ENCODE measurements at regions not wholly inside any gene's neighbourhood (a gene's known extent, or its start where the extent isn't known, plus 50 kb on each side); places are given as distances from the start of the nearest gene placed in this dataset.

DNA sequence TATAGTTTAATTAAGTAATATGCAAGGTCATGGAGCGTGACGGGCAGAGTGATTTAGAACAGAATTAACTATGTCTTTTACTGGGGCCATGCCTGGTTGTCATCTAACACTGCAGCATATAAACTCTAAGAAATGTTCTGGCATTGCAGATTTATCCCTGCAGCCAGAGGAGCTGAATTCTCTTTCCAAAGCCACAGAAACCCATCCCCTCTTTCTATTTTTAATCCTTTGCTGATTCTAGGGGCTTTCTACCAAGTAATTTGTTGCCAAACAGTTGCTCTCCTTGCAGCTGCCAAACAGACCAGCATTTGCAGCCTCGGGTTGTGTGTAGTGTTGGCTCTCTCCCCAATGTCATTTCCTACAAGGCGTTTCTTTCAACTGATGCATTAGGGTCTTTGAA lies 243.2 kb upstream of the MON1B start:
- H3K9me3 ChIP-seq (ENCODE audit: insufficient read depth, low read depth, low read length), result 0 out of 2 replicates have a peak, but pooled peaks cover 4% of the 10 kb centered on the region
- H3K9ac ChIP-seq (ENCODE audit: low read depth, low read length, poor library complexity, severe bottlenecking), result no peak overlapping the region
- H3K9me2 ChIP-seq (replicated peaks; ENCODE audit: low read depth, low read length), result no peaks in the 10 kb centered on the region; the same call in 1 of the 2 replicates

DNA sequence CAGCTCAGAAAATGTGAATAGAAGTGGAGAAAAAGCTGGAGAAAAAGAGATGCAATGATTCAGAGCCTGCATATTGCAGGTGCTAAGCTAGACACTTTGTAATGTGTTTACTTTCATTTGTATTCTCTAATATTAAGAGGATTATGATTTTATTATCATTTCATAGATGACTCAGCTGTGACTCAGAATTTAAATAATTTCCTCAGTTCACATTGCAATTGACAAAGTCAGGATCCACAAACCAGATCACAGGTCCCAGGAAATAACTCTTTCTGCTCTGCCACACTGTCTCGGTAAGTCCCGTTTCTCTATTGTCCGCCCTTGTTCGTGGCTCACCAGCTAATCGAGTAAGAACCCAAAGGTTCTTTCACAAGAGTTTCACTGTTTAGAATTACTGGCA lies 235.4 kb upstream of the MON1B start:
- Histone ChIP-seq H3K9me3 (ENCODE audit: insufficient read depth, low read depth, low read length) (no peaks in the 10 kb centered on the region; the same call in 1 of the 2 replicates), H3K4me3 (ENCODE audit: low read length, poor library complexity, severe bottlenecking) (no peak overlapping the region), H2AFZ (ENCODE audit: low read length) (no peak overlapping the region), H3K79me2 (ENCODE audit: insufficient read depth, low read length) (no peaks in the 10 kb centered on the region), H3K9me2 (replicated peaks; ENCODE audit: low read depth, low read length) (no peaks in the 10 kb centered on the region), H3F3A (ENCODE audit: low read depth) (no peaks in the 10 kb centered on the region), H3K4me2 (ENCODE audit: low read depth, low read length, poor library complexity, severe bottlenecking) (no peak overlapping the region), H3K9ac (ENCODE audit: low read depth, low read length, poor library complexity, severe bottlenecking) (no peak overlapping the region), H3K27me3 (ENCODE audit: insufficient read depth, low read length, poor library complexity, severe bottlenecking) (no peaks in the 10 kb centered on the region), H4K20me1 (ENCODE audit: insufficient read depth, low read length, poor library complexity, severe bottlenecking) (no peaks in the 10 kb centered on the region), H3K4me1 (ENCODE audit: insufficient read depth, low read length, poor library complexity, severe bottlenecking) (no peaks in the 10 kb centered on the region), H3K36me3 (ENCODE audit: insufficient read depth, low read length) (no peaks in the 10 kb centered on the region)
- TF ChIP-seq, protein P1, sequence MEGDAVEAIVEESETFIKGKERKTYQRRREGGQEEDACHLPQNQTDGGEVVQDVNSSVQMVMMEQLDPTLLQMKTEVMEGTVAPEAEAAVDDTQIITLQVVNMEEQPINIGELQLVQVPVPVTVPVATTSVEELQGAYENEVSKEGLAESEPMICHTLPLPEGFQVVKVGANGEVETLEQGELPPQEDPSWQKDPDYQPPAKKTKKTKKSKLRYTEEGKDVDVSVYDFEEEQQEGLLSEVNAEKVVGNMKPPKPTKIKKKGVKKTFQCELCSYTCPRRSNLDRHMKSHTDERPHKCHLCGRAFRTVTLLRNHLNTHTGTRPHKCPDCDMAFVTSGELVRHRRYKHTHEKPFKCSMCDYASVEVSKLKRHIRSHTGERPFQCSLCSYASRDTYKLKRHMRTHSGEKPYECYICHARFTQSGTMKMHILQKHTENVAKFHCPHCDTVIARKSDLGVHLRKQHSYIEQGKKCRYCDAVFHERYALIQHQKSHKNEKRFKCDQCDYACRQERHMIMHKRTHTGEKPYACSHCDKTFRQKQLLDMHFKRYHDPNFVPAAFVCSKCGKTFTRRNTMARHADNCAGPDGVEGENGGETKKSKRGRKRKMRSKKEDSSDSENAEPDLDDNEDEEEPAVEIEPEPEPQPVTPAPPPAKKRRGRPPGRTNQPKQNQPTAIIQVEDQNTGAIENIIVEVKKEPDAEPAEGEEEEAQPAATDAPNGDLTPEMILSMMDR (conservative IDR thresholded peaks at IDR 0.05; ENCODE audit: low read length), result no peak
- TF ChIP-seq EZH2phosphoT487 (IDR thresholded peaks at IDR 0.05; ENCODE audit: borderline replicate concordance), result no peak

More for the DNA sequence above, 243.2 kb upstream of the MON1B start:
- Histone ChIP-seq H3F3A (ENCODE audit: low read depth) (no peaks in the 10 kb centered on the region), H3K79me2 (ENCODE audit: insufficient read depth, low read length) (no peaks in the 10 kb centered on the region), H2AFZ (ENCODE audit: low read length) (no peak overlapping the region), H3K4me1 (ENCODE audit: insufficient read depth, low read length, poor library complexity, severe bottlenecking) (no peaks in the 10 kb centered on the region), H4K20me1 (ENCODE audit: insufficient read depth, low read length, poor library complexity, severe bottlenecking) (no peaks in the 10 kb centered on the region), H3K4me2 (ENCODE audit: low read depth, low read length, poor library complexity, severe bottlenecking) (no peak overlapping the region), H3K4me3 (ENCODE audit: low read length, poor library complexity, severe bottlenecking) (no peak overlapping the region), H3K27me3 (ENCODE audit: insufficient read depth, low read length, poor library complexity, severe bottlenecking) (no peaks in the 10 kb centered on the region), H3K36me3 (ENCODE audit: insufficient read depth, low read length) (no peaks in the 10 kb centered on the region)
- TF ChIP-seq, protein P1 (conservative IDR thresholded peaks at IDR 0.05; ENCODE audit: low read length), result no peak
- no peak for TF ChIP-seq EZH2phosphoT487 (IDR thresholded peaks at IDR 0.05; ENCODE audit: borderline replicate concordance)

DNA sequence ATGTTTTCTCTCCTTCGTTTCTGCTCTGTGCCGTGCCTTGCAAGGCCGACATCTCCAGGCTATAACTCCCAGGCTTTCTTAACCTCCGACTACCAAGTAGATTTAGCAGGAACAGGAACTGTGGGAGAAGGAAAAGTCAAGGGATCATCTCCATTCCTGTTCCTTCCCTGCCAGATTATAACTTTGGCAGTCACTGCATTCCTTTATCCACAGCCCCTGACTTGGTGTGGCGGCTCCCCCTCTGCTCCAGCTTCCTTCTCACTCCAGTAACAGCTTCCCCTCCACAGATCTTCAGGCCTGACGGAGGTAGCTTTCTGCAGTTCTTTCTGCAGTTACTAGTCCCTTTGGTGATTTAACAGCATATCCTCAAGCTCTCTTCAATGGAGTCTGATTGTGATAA lies 234.6 kb upstream of the MON1B start:
- H3K4me3 ChIP-seq (ENCODE audit: low read length, poor library complexity, severe bottlenecking), result no peak overlapping the region

More for the DNA sequence above, 234.6 kb upstream of the MON1B start:
- Histone ChIP-seq H4K20me1 (ENCODE audit: insufficient read depth, low read length, poor library complexity, severe bottlenecking) (no peaks in the 10 kb centered on the region), H3F3A (ENCODE audit: low read depth) (no peaks in the 10 kb centered on the region), H3K27me3 (ENCODE audit: insufficient read depth, low read length, poor library complexity, severe bottlenecking) (no peaks in the 10 kb centered on the region), H3K9me3 (ENCODE audit: insufficient read depth, low read depth, low read length) (no peaks in the 10 kb centered on the region; the same call in 1 of the 2 replicates), H3K36me3 (ENCODE audit: insufficient read depth, low read length) (no peaks in the 10 kb centered on the region), H3K9ac (ENCODE audit: low read depth, low read length, poor library complexity, severe bottlenecking) (no peak overlapping the region), H2AFZ (ENCODE audit: low read length) (no peak overlapping the region), H3K79me2 (ENCODE audit: insufficient read depth, low read length) (no peaks in the 10 kb centered on the region), H3K9me2 (replicated peaks; ENCODE audit: low read depth, low read length) (no peaks in the 10 kb centered on the region), H3K4me1 (ENCODE audit: insufficient read depth, low read length, poor library complexity, severe bottlenecking) (no peaks in the 10 kb centered on the region), H3K4me2 (ENCODE audit: low read depth, low read length, poor library complexity, severe bottlenecking) (no peak overlapping the region)
- TF ChIP-seq, protein P1 (conservative IDR thresholded peaks at IDR 0.05; ENCODE audit: low read length), result no peak
- TF ChIP-seq EZH2phosphoT487 (IDR thresholded peaks at IDR 0.05; ENCODE audit: borderline replicate concordance), result no peak
